NCI-H82 (cell line): ENCODE measurements at regions not wholly inside any gene's neighbourhood (a gene's known extent, or its start where the extent isn't known, plus 50 kb on each side); places are given as distances from the start of the nearest gene placed in this dataset.
"Not testable (repeated sequence)": the region's sequence is repeated elsewhere in the genome, so short reads cannot be mapped to it uniquely, and the experiment has no call there.

Experiments used
- DNase-seq: peaks from one replicate; lab custom pipeline; 2025; lab: John Stamatoyannopoulos, UW

- DNase-seq: no peak
These were observed 199.6 kb downstream of the UQCRFS1 start for GRCh38 chr19:29013325-29013724.

GRCh38 chr19:29012457-29012856 lies 200.5 kb downstream of the UQCRFS1 start:
- DNase-seq: peak; percentile 66

- no peak for DNase-seq
These were observed 202.7 kb downstream of the UQCRFS1 start for GRCh38 chr19:29010276-29010675.

GRCh38 chr19:29006057-29006735 lies 206.8 kb downstream of the UQCRFS1 start:
- DNase-seq: no peak

- DNase-seq: no peak
These were observed 208.2 kb downstream of the UQCRFS1 start for GRCh38 chr19:29004796-29005195.

GRCh38 chr19:29003641-29004409 lies 209.1 kb downstream of the UQCRFS1 start:
- no peak for DNase-seq

GRCh38 chr19:29002336-29002735 lies 210.6 kb downstream of the UQCRFS1 start:
- DNase-seq: no peak

GRCh38 chr19:29001597-29002245 lies 211.2 kb downstream of the UQCRFS1 start:
- no peak for DNase-seq

- DNase-seq: no peak
These were observed 211.8 kb downstream of the UQCRFS1 start for GRCh38 chr19:29001141-29001581.

- no peak for DNase-seq
These were observed 213.1 kb downstream of the UQCRFS1 start for GRCh38 chr19:28999724-29000433.

GRCh38 chr19:28998974-28999373 lies 214.0 kb downstream of the UQCRFS1 start:
- no peak for DNase-seq

GRCh38 chr19:28997866-28998265 lies 215.1 kb downstream of the UQCRFS1 start:
- not testable (repeated sequence) for DNase-seq

- DNase-seq: no peak
These were observed 222.4 kb downstream of the UQCRFS1 start for GRCh38 chr19:28990522-28990921.

- DNase-seq: no peak
These were observed 223.2 kb downstream of the UQCRFS1 start for GRCh38 chr19:28989739-28990138.

- no peak for DNase-seq
These were observed 224.9 kb downstream of the UQCRFS1 start for GRCh38 chr19:28988066-28988465.

GRCh38 chr19:28987177-28987576 lies 225.8 kb downstream of the UQCRFS1 start:
- DNase-seq: no peak

- DNase-seq: no peak
These were observed 227.8 kb downstream of the UQCRFS1 start for GRCh38 chr19:28985201-28985600.

GRCh38 chr19:28984315-28984714 lies 228.6 kb downstream of the UQCRFS1 start:
- DNase-seq: no peak

GRCh38 chr19:28983430-28983829 lies 229.5 kb downstream of the UQCRFS1 start:
- no peak for DNase-seq

- no peak for DNase-seq
These were observed 231.0 kb downstream of the UQCRFS1 start for GRCh38 chr19:28981994-28982393.

- DNase-seq: no peak
These were observed 231.4 kb downstream of the UQCRFS1 start for GRCh38 chr19:28981518-28981917.

GRCh38 chr19:28980236-28980868 lies 232.6 kb downstream of the UQCRFS1 start:
- DNase-seq: no peak
